ENCODE measurements at regions not wholly inside any gene's neighbourhood (a gene's known extent, or its start where the extent isn't known, plus 50 kb on each side); places are given as distances from the start of the nearest gene placed in this dataset.

GRCh38 chr6:144619966-144620365, 334.8 kb downstream of the UTRN start:
- Histone ChIP-seq H3K9me3 (ENCODE audit: severe bottlenecking) (no peaks in the 10 kb centered on the region), H3K36me3 (no peaks in the 10 kb centered on the region), H3K27ac (no peak overlapping the region), H3K27me3 (ENCODE audit: insufficient read depth, low read depth, severe bottlenecking) (no peaks in the 10 kb centered on the region), H3K4me3 (ENCODE audit: low read depth, low read length) (no peak overlapping the region)
- no peak for TF ChIP-seq CTCF (IDR thresholded peaks at IDR 0.05; ENCODE audit: low read depth, low read length)
- no peak for DNase-seq

- DNase-seq = no peak
- H3K27me3 ChIP-seq (ENCODE audit: insufficient read depth, low read depth, severe bottlenecking) = no peaks in the 10 kb centered on the region
- H3K27ac ChIP-seq = no peak overlapping the region
- H3K4me3 ChIP-seq (ENCODE audit: low read depth, low read length) = no peak overlapping the region
- no peaks in the 10 kb centered on the region for H3K36me3 ChIP-seq
- no peak for TF ChIP-seq CTCF (IDR thresholded peaks at IDR 0.05; ENCODE audit: low read depth, low read length)
- no peaks in the 10 kb centered on the region for H3K9me3 ChIP-seq (ENCODE audit: severe bottlenecking)
These were observed 336.2 kb downstream of the UTRN start for GRCh38 chr6:144621332-144621731.

- no peak for DNase-seq
- H3K9me3 ChIP-seq (ENCODE audit: severe bottlenecking) = no peaks in the 10 kb centered on the region
- no peak for TF ChIP-seq CTCF (IDR thresholded peaks at IDR 0.05; ENCODE audit: low read depth, low read length)
- no peaks in the 10 kb centered on the region for H3K27me3 ChIP-seq (ENCODE audit: insufficient read depth, low read depth, severe bottlenecking)
- no peak overlapping the region for H3K4me3 ChIP-seq (ENCODE audit: low read depth, low read length)
- H3K36me3 ChIP-seq = no peaks in the 10 kb centered on the region
- no peak overlapping the region for H3K27ac ChIP-seq
These were observed 339.1 kb downstream of the UTRN start for GRCh38 chr6:144624246-144624645.

- Histone ChIP-seq H3K27ac (no peak overlapping the region), H3K9me3 (ENCODE audit: severe bottlenecking) (no peaks in the 10 kb centered on the region), H3K36me3 (no peaks in the 10 kb centered on the region), H3K27me3 (ENCODE audit: insufficient read depth, low read depth, severe bottlenecking) (no peaks in the 10 kb centered on the region), H3K4me3 (ENCODE audit: low read depth, low read length) (no peak overlapping the region)
- no peak for DNase-seq
- no peak for TF ChIP-seq CTCF (IDR thresholded peaks at IDR 0.05; ENCODE audit: low read depth, low read length)
These were observed 339.6 kb downstream of the UTRN start for GRCh38 chr6:144624716-144625115.

GRCh38 chr6:144630857-144631256, 345.7 kb downstream of the UTRN start:
- H3K36me3 ChIP-seq = no peaks in the 10 kb centered on the region
- no peak overlapping the region for H3K27ac ChIP-seq
- DNase-seq = no peak
- no peaks in the 10 kb centered on the region for H3K9me3 ChIP-seq (ENCODE audit: severe bottlenecking)
- no peak overlapping the region for H3K4me3 ChIP-seq (ENCODE audit: low read depth, low read length)
- TF ChIP-seq CTCF (IDR thresholded peaks at IDR 0.05; ENCODE audit: low read depth, low read length) = no peak
- no peaks in the 10 kb centered on the region for H3K27me3 ChIP-seq (ENCODE audit: insufficient read depth, low read depth, severe bottlenecking)

- no peak for DNase-seq
- TF ChIP-seq CTCF (IDR thresholded peaks at IDR 0.05; ENCODE audit: low read depth, low read length) = no peak
- H3K4me3 ChIP-seq (ENCODE audit: low read depth, low read length) = no peak overlapping the region
- H3K27me3 ChIP-seq (ENCODE audit: insufficient read depth, low read depth, severe bottlenecking) = no peaks in the 10 kb centered on the region
- no peaks in the 10 kb centered on the region for H3K36me3 ChIP-seq
- no peaks in the 10 kb centered on the region for H3K9me3 ChIP-seq (ENCODE audit: severe bottlenecking)
- no peak overlapping the region for H3K27ac ChIP-seq
These were observed 347.1 kb downstream of the UTRN start for GRCh38 chr6:144632266-144632665.

Data from WERI-Rb-1 (cell line).